Activated T-helper 1 cell treated with anti-CD3 and anti-CD28 coated beads, Interleukin-12 subunit alpha, Interleukin-12 subunit beta, Interleukin-2, Interleukin-4 antibody, amounts not matched to agents 30 ng/mL and 10 ng/mL and 1 ng/mL, durations not matched to agents 14 hours and 24 hours and 36 hours (primary cell): ENCODE measurements at regions not wholly inside any gene's neighbourhood (a gene's known extent, or its start where the extent isn't known, plus 50 kb on each side); places are given as distances from the start of the nearest gene placed in this dataset.

ENCODE experiments used
- DNase-seq: peaks from one replicate; pipeline ENCODE4 v3.0.0; 2021; ENCODE audit warnings: low spot score
- H3K27ac Mint-ChIP-seq: one replicate; pipeline ENCODE4 v1.8.0; 2021; ENCODE audit warnings: mild to moderate bottlenecking, mixed read lengths
- H3K27me3 Mint-ChIP-seq: one replicate; pipeline ENCODE4 v1.8.0; 2022; ENCODE audit warnings: mild to moderate bottlenecking, moderate library complexity, mixed read lengths; ENCODE audit not compliant: insufficient read depth
- H3K36me3 Mint-ChIP-seq: one replicate; pipeline ENCODE4 v1.8.0; 2021; ENCODE audit warnings: low read depth, mixed read lengths
- H3K4me1 Mint-ChIP-seq: one replicate; pipeline ENCODE4 v1.8.0; 2021; ENCODE audit warnings: low read depth, mixed read lengths
- H3K4me3 Mint-ChIP-seq: one replicate; pipeline ENCODE4 v1.8.0; 2021; ENCODE audit warnings: mild to moderate bottlenecking, moderate library complexity, mixed read lengths
- H3K9me3 Mint-ChIP-seq: one replicate; pipeline ENCODE4 v1.8.0; 2021; ENCODE audit warnings: mixed read lengths
- intact Hi-C: fragments of 100-400 bp; cut with micrococcal nuclease; formaldehyde crosslinking; loops from one replicate; pipeline ENCODE4 v1.15.1; 2024

GRCh38 chr6:96468281-96468680, 53.3 kb upstream of the UFL1 start:
- H3K9me3 Mint-ChIP-seq = no peaks in the 10 kb centered on the region
- no peak for DNase-seq
- no peak overlapping the region for H3K4me3 Mint-ChIP-seq
- no peak overlapping the region for H3K27ac Mint-ChIP-seq
- peaks cover 21% of the 10 kb centered on the region for H3K27me3 Mint-ChIP-seq
- intact Hi-C loops = loop anchor here (5.0 to 10.0 kb wide), 6 partner anchors 41 to 1103 kb away; partner anchors contain the start of genes MANEA and NDUFAF4
- H3K4me1 Mint-ChIP-seq = peaks cover 33% of the 10 kb centered on the region
- H3K36me3 Mint-ChIP-seq = no peaks in the 10 kb centered on the region

- no peak for DNase-seq
- H3K9me3 Mint-ChIP-seq = no peaks in the 10 kb centered on the region
- H3K4me1 Mint-ChIP-seq = peaks cover 33% of the 10 kb centered on the region
- H3K27ac Mint-ChIP-seq = no peak overlapping the region
- no peaks in the 10 kb centered on the region for H3K36me3 Mint-ChIP-seq
- peaks cover 19% of the 10 kb centered on the region for H3K27me3 Mint-ChIP-seq
- intact Hi-C loops = loop anchor here (5.0 to 10.0 kb wide), 6 partner anchors 41 to 1104 kb away; partner anchors contain the start of genes MANEA and NDUFAF4
- H3K4me3 Mint-ChIP-seq = no peak overlapping the region
Measured at GRCh38 chr6:96468681-96469224, 52.9 kb upstream of the UFL1 start.

GRCh38 chr6:96469312-96469711, 52.3 kb upstream of the UFL1 start:
- peaks cover 33% of the 10 kb centered on the region for H3K4me1 Mint-ChIP-seq
- H3K27ac Mint-ChIP-seq = no peak overlapping the region
- no peak overlapping the region for H3K4me3 Mint-ChIP-seq
- DNase-seq = no peak
- intact Hi-C loops = loop anchor here (5.0 to 10.0 kb wide), 6 partner anchors 42 to 1105 kb away; partner anchors contain the start of genes MANEA and NDUFAF4
- H3K27me3 Mint-ChIP-seq = peaks cover 16% of the 10 kb centered on the region
- H3K36me3 Mint-ChIP-seq = no peaks in the 10 kb centered on the region
- no peaks in the 10 kb centered on the region for H3K9me3 Mint-ChIP-seq

- no peaks in the 10 kb centered on the region for H3K9me3 Mint-ChIP-seq
Measured at GRCh38 chr6:96470296-96470695, 51.3 kb upstream of the UFL1 start.

More at GRCh38 chr6:96470296-96470695, 51.3 kb upstream of the UFL1 start:
- peaks cover 16% of the 10 kb centered on the region for H3K27me3 Mint-ChIP-seq
- no peak overlapping the region for H3K4me3 Mint-ChIP-seq
- DNase-seq = no peak
- intact Hi-C loops = no loop called here
- no peaks in the 10 kb centered on the region for H3K36me3 Mint-ChIP-seq
- peaks cover 29% of the 10 kb centered on the region for H3K4me1 Mint-ChIP-seq
- no peak overlapping the region for H3K27ac Mint-ChIP-seq
